RPMI7951 (cell line): ENCODE measurements at regions not wholly inside any gene's neighbourhood (a gene's known extent, or its start where the extent isn't known, plus 50 kb on each side); places are given as distances from the start of the nearest gene placed in this dataset.

ENCODE experiments used
- DNase-seq: peaks from one replicate; pipeline ENCODE4 v3.0.0-alpha.2; 2012; ENCODE audit warnings: low read depth

GRCh38 chr3:107899990-107900651 is 190.7 kb downstream of the CD47 start:
- no peak for DNase-seq

GRCh38 chr3:107897471-107898061 is 193.3 kb downstream of the CD47 start:
- DNase-seq = no peak

GRCh38 chr3:107894998-107895397 is 195.8 kb downstream of the CD47 start:
- no peak for DNase-seq

- DNase-seq = peak; percentile 16
These were observed 197.7 kb downstream of the CD47 start for GRCh38 chr3:107892955-107893624.

- peak; percentile 81 for DNase-seq
These were observed 205.9 kb downstream of the CD47 start for GRCh38 chr3:107884719-107885460.

- DNase-seq = no peak
These were observed 206.8 kb downstream of the CD47 start for GRCh38 chr3:107884028-107884427.

- no peak for DNase-seq
These were observed 207.9 kb downstream of the CD47 start for GRCh38 chr3:107882881-107883280.

GRCh38 chr3:107882261-107882660 is 208.6 kb downstream of the CD47 start:
- DNase-seq = no peak

GRCh38 chr3:107881509-107881908 is 209.3 kb downstream of the CD47 start:
- DNase-seq = no peak

- no peak for DNase-seq
These were observed 210.1 kb downstream of the CD47 start for GRCh38 chr3:107880702-107881101.

GRCh38 chr3:107877936-107878335 is 212.9 kb downstream of the CD47 start:
- DNase-seq = no peak

- no peak for DNase-seq
These were observed 219.7 kb downstream of the CD47 start for GRCh38 chr3:107870943-107871638.

- no peak for DNase-seq
These were observed 220.7 kb downstream of the CD47 start for GRCh38 chr3:107870096-107870495.

GRCh38 chr3:107868449-107868848 is 222.4 kb downstream of the CD47 start:
- DNase-seq = no peak

GRCh38 chr3:107861904-107862303 is 228.9 kb downstream of the CD47 start:
- no peak for DNase-seq

GRCh38 chr3:107861422-107861821 is 229.4 kb downstream of the CD47 start:
- DNase-seq = no peak
